Gastroesophageal sphincter (tissue), 3 donors: ENCODE measurements at regions not wholly inside any gene's neighbourhood (a gene's known extent, or its start where the extent isn't known, plus 50 kb on each side); places are given as distances from the start of the nearest gene placed in this dataset.
"Not testable (repeated sequence)": the region's sequence is repeated elsewhere in the genome, so short reads cannot be mapped to it uniquely, and the experiment has no call there.

ENCODE experiments used
- CTCF ChIP-seq, 4 experiments: fragments of 200-600 bp in 2 of 4; fragments of 450-650 bp in 2 of 4; sonication (generic) in 1 of 4; IDR thresholded peaks; one replicate each; pipeline ENCODE4 v1.5.1; 2017 to 2019; ENCODE audit warnings: antibody characterized with exemption in 4 of 4, mild to moderate bottlenecking in 2 of 4, moderate library complexity in 2 of 4
- POLR2A ChIP-seq, 2 donors: fragments of 450-650 bp; IDR thresholded peaks; one replicate each; pipeline ENCODE4 v1.6.1; 2017; ENCODE audit warnings: antibody characterized with exemption in 2 of 2, mild to moderate bottlenecking in 2 of 2, moderate library complexity in 1 of 2

GRCh38 chr4:92252358-92252757 is 51.4 kb upstream of the GRID2 start:
- TF ChIP-seq CTCF, POLR2A (IDR thresholded peaks at IDR 0.05): not testable (repeated sequence)
